HFF-Myc (cell line): ENCODE measurements at regions not wholly inside any gene's neighbourhood (a gene's known extent, or its start where the extent isn't known, plus 50 kb on each side); places are given as distances from the start of the nearest gene placed in this dataset.

Experiments
- DNase-seq: peaks from one replicate; pipeline ENCODE4 v3.0.0-alpha.2; 2011; ENCODE audit warnings: low read depth; ENCODE audit errors: extremely low read depth
- H3K4me3 ChIP-seq: replicated peaks from 2 replicates; pipeline ENCODE4 v1.5.1; 2011; ENCODE audit warnings: low read depth, mild to moderate bottlenecking, control low read depth, low read length
- TF ChIP-seq, protein P1 (sequence below): IDR thresholded peaks from 2 replicates; pipeline ENCODE4 v1.5.1; 2012; ENCODE audit warnings: mild to moderate bottlenecking, low read depth, low read length, control low read depth; ENCODE audit errors: missing control alignments

DNA sequence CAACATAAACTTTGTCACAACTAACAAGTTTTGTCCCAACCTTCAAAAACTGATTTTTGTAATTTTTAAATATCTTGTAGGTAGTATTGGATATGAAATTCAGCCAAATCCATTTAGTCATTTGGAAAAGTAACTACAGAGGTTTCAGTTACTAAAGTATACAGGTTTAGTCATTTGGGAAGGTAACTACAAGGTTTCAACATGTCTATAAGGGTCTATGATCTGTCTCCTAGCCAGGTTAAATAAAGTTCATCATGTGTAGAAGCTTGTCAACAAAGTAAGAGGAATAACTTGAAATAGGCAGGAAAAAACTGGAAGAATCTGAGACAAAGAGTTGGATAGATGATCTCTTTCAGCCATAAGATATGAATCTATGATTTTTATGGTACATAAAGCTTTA, 229.8 kb downstream of the COL12A1 start:
- H3K4me3 ChIP-seq: no peak overlapping the region
- no peak for DNase-seq
- TF ChIP-seq, protein P1, sequence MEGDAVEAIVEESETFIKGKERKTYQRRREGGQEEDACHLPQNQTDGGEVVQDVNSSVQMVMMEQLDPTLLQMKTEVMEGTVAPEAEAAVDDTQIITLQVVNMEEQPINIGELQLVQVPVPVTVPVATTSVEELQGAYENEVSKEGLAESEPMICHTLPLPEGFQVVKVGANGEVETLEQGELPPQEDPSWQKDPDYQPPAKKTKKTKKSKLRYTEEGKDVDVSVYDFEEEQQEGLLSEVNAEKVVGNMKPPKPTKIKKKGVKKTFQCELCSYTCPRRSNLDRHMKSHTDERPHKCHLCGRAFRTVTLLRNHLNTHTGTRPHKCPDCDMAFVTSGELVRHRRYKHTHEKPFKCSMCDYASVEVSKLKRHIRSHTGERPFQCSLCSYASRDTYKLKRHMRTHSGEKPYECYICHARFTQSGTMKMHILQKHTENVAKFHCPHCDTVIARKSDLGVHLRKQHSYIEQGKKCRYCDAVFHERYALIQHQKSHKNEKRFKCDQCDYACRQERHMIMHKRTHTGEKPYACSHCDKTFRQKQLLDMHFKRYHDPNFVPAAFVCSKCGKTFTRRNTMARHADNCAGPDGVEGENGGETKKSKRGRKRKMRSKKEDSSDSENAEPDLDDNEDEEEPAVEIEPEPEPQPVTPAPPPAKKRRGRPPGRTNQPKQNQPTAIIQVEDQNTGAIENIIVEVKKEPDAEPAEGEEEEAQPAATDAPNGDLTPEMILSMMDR: no peak

DNA sequence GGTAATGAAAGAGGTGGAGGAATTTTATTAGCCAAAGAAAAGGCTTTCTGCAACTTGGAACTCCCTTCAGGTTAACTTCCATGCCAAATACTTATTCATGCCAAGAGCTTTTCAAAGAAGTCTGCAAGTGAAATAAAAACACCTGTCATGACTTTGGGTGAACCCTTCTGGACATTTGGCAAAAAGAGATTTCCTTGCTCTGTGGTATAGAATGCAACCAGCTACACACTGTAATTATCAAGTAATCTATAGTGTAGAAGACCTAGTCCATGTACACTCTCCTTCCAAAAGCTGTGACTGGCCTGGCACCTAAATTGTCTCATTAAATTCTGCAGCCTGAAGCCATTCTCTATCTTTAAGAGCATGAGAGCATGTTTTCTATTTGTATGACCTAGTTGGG, 232.3 kb downstream of the COL12A1 start:
- DNase-seq: no peak
- TF ChIP-seq, protein P1: no peak
- H3K4me3 ChIP-seq: no peak overlapping the region

DNA sequence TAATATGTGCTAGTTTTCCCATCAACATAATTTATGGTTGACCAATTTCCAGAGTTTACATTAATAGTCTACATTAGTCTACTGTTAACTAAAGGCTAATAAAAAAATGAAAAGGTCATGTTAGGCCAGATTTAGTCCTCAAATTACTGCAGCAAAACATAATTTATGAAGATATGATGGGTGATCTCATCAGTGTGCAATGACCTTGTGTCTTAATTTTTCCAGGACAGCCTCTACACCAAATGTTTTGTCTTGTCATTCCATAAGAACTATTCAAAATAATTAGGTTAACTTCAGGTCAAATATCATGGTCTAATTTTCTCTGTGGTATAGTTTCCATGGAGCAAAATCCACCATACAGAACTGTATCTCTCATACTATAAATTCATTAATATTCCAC, 234.2 kb downstream of the COL12A1 start:
- no peak for DNase-seq
- no peak overlapping the region for H3K4me3 ChIP-seq
- TF ChIP-seq, protein P1: no peak

DNA sequence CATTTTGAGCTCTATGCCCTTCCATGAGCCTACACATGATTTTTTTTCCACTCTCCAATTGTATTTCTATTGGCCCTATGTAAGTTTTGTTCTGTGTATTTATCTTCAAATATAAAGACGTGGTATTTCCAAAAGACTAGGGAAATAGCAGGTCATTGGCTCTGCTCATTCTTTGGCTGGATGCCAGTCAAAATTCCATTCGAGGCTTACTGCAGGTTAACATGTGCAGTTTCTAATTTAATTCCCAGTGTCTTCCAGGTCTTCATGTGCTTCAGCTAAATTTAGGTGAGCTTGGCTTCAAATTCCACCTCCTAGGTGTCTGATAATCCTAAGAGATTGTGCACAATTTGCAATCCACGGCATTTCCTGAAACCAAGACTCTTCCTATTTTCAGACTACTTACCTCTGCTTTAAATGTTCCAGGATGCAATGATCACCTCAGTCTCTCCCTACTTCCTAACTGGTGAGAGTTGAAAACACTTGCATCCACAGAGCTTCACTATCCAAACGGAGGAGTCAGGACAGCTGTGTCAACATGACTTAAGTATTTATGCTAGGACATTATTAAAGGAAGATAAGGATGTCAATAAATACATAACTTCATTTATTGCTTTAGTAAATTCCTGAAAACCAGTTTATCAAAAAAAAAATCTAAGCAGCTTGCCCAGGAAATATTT, 236.1 kb downstream of the COL12A1 start:
- no peak overlapping the region for H3K4me3 ChIP-seq
- no peak for DNase-seq
- TF ChIP-seq, protein P1: no peak

DNA sequence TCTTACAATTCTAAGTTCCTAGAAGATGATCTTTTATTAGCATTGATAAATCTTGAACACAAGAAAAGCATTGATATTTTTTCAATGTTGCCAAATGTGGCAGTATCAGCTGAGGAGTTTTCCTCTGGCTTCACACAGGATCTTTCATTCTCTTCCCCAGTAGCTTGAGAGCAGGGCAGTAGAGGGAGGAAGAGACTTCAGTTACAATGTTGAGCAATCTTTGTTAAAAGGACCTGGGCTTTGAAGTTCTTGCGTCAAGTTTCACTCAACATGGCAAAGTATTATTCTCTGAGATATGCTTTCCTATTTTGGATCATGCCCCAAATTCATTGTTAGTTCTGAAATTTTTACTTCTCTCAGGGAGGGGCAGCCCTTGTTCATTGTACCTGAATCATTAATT, 238.0 kb downstream of the COL12A1 start:
- no peak overlapping the region for H3K4me3 ChIP-seq
- no peak for DNase-seq
- TF ChIP-seq, protein P1: no peak

DNA sequence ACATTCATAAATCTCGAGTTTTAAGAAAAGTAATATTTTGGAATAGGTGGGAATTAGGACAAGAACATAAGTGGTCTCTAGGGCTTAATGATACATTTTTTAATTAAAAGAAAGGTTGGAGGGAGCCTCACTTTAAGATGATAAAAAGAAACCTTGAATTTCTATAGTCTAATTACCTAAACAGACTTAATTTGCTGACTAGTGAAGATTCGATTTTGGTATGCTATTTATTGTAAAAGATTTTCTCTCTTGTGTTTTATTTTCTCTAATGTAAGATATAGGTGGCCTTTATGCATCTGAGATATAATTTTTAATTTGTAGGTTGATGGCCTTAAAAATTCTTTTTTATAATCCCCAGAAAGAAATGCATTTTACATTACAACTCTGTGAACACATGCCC, 239.1 kb downstream of the COL12A1 start:
- H3K4me3 ChIP-seq: no peak overlapping the region
- DNase-seq: no peak
- TF ChIP-seq, protein P1: no peak

DNA sequence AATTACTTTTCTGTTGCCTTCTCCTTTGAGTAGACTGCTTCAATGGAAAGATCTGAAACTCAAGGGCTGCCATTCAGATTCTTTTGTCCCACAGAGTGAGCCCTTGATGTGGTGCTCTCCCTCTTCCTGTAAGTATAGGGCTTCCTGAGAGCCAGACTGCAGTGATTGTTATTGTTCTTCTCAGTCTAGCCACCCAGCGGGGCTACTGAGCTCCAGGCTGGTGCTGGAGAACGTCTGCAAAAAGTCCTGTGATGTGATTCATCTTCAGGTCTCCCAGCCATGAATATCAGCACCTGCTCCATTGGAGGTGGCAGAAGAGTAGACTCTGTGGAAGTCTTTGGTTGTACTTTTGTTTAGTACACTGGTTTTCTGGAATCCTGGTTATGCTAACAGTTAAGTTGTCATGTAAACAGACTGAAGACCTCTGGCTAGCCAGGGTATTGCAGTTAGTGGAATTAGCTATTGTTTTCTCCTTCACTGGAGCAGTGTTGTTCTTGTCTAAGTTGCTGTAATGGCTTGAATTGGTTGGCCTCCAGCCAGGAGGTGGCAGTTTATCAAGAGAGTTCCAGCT, 240.9 kb downstream of the COL12A1 start:
- no peak overlapping the region for H3K4me3 ChIP-seq
- DNase-seq: no peak
- TF ChIP-seq, protein P1: no peak
